ENCODE measurements at regions not wholly inside any gene's neighbourhood (a gene's known extent, or its start where the extent isn't known, plus 50 kb on each side); places are given as distances from the start of the nearest gene placed in this dataset.

DNA sequence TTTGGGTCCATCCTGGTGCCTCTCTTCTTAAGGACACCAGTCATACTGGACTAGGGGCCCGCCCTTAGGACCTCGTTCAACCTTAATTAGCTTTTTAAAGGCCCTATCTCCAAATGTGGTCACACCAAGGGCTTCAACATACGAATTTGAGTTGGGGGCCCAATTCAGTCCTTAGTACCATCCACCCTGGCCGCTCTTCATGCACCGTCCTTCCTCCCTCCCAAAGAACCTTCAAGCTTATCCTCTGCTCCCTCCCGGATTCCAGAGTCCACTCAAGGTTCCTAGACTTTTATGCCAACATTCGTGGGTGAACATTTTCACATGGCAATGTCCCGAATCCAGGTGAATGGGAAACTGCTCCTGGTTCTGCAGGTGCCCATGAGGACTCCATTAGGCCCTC is 201.3 kb upstream of the IGF1R start:
- no peak for DNase-seq (ENCODE audit: low read depth in 2 of 2)

DNA sequence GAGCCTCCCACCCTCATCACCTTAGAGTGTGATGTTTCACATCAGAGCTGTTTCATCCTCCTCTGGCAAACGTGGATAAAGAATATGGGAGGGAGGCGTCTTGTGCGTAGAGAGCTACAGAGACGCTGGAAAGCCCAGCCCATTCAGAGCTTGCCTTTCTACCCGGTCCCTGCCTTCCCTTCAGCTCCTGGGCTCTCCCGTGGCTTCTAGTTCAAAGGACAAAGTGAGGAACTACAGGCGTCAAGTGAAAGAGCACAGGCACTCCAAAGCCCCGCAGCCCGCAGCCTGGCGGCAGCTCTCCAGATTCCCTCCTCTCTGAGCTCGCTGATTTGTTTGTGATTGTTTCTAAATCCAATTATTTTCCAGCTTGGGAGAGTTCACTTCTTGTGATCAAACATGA is 197.1 kb upstream of the IGF1R start:
- no peak for DNase-seq (ENCODE audit: low read depth in 2 of 2)

DNA sequence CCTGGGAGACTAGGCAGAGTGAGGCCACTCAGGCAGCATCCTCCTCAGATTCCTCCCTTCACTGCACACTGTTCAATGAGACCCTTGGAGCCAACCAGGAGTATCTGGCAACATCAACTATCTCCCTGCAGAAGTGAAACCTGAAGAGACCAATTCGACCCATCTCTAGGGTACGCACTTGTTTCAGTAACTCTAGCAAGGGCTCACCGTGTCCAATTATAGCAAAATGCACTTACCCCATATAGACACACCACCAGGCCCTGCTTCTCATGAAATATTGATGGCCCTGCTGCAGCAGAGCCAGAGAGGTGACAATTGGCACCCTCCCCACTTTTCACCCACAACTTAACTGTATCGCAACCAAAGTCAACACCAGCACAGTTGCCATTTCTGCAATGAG is 196.1 kb upstream of the IGF1R start:
- no peak for DNase-seq (ENCODE audit: low read depth in 2 of 2)

DNA sequence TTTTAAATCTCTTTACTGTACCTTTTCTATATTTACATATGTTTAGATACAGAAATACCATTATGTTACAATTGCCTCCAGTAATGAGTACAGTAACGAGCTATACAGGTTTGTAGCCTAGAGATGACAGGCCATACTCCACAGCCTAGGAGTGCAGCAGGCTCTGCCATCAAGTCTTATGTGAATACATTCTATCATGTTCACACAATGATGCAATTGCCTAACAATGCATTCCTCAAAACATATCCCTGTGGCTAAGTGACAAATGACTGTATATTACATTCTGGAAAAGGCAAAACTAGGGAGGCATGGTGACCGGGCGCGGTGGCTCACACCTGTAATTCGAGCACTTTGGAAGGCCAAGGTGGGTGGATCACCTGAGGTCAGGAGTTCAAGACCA is 192.4 kb upstream of the IGF1R start:
- no peak for DNase-seq (ENCODE audit: low read depth in 2 of 2)

DNA sequence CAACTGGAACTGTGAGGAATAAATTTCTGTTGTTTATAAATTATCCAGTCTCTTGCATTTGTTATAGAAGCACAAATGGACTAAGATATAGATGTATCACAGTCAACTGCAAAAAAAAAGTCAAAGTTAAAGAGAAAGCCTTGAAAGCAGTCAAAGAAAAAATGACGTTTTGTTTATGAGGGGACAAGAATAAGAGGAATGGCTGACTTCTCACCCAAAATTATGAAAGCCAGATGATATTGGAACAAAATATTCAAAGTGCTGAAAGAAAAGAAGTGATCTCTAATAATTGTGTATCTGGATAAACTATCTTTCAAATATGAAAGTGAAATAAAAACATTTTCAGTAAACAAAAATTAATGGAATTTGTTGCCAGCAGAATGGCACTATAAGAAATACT is 171.8 kb upstream of the IGF1R start:
- DNase-seq (ENCODE audit: low read depth in 2 of 2): no peak

DNA sequence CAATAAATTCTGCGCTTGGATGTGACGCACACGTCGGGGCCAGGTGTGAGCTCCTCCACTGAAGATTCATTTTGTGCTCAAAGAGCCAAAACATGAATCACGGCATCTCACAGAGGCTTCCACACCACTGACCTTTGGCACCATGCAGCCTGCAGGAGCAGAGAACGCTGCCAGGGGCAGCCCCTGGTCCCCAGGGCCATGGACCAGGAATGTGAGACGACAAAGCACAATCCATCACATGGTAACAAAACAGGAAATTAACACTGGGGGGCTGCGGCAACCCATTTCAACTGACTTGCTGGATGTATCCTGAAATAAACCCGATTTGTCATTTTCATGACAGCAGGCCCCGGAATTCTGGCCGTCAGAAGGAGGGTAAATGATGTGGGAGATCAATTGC is 167.5 kb upstream of the IGF1R start:
- no peak for DNase-seq (ENCODE audit: low read depth in 2 of 2)

DNA sequence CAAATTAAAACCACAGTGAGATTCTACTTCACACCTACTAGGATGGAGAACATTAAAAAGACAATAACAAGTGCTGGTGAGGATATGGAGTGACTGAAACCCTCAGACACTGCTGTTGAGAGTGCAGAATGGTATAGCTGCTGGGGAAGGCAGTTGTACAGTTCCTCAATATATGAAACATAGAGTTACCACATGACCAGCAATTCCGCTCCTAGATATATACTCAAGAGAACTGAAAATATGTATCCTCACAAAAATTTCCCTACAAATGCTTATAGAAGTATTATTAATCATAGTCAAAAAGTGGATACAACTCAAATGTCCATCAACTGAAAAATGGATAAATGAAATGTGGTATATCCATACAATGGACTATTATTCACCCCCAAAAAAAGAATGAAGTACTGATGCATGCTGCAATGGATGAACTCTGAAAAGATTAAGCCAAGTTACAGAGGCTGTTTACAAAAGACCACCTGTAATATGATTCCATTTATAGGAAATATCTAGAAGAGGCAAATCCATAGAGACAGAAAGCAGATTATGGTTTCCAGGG is 164.7 kb upstream of the IGF1R start:
- DNase-seq (ENCODE audit: low read depth in 2 of 2): no peak

DNA sequence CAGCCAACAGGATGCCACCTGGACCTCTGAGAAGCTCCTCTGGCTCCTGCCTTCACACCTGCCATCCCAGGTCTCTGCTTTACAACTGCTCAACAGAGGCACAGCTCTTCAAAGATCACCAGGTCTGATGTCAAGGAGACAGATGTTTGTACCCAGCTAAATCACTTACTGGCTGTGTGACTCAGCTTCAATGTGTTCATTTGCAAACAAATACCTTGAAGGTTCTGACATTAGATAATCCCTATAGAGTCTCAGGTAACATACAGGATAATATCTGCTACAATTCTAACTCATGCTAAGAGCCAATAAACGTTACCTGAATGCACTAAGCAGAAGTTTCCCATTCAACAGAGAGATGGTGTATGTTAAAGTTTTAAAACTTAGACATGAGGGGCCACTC is 163.4 kb upstream of the IGF1R start:
- no peak for DNase-seq (ENCODE audit: low read depth in 2 of 2)

DNA sequence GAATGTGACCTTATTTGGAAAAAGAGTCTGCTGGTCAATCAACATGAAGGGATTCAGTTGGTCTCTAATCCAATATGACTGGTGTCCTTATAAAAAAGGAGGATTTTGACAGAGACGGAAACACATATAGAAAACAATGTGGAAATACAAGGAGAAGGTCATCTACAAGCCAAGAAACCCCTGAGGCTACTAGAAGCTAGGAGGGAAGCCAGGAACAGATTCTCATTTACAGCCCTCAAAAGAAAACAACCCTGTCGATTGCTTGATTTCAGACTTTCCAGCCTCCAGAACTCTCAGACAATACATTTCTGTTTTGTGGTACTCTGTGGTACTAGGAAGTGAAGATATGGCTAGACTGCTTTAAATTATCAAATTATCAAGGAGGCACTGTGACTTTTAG is 162.9 kb upstream of the IGF1R start:
- DNase-seq (ENCODE audit: low read depth in 2 of 2): no peak

DNA sequence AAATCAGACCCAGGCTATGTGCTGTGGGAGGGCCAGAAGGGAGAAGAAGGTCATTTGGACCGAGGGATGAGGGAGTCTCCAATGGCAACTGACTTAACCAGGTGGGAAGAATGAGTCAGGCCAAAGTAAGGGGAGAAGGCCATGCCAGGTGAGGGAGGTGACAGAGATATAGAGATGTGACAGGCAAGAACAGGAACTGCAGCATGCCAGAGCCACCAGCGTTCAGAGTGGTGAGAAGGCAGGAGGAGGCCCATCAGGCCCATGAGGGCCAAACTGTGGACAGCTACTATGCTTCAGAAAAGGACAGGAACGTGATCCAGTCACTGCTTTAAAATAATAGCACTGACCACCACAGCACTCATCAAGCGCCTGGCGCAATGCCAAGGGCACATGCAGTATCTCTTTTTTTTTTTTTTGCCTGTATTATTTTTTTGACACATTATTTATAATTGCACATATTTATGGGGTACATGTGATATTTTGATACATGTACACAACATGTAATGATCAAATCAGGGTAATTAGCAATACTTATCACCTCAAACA is 154.3 kb upstream of the IGF1R start:
- no peak for DNase-seq (ENCODE audit: low read depth in 2 of 2)

DNA sequence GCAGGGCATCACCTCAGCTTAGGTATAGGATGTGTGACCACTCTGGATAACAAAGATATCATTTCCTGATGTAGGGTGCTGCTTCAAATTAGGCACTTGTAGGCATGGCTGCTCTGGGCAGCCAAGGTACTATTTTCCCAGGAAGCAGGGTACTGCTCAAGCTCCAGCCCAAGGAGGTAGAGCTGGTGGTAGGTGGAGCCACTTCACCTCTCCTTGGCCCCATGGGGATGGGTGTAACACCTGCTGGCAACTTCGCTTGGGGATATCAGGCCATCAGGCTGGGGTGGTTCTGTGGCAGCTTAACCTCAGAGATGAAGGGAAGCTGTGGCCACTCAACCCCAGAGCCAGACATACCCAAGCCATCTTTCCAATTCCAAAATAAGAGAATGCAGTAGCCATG is 147.1 kb upstream of the IGF1R start:
- DNase-seq (ENCODE audit: low read depth in 2 of 2): no peak

DNA sequence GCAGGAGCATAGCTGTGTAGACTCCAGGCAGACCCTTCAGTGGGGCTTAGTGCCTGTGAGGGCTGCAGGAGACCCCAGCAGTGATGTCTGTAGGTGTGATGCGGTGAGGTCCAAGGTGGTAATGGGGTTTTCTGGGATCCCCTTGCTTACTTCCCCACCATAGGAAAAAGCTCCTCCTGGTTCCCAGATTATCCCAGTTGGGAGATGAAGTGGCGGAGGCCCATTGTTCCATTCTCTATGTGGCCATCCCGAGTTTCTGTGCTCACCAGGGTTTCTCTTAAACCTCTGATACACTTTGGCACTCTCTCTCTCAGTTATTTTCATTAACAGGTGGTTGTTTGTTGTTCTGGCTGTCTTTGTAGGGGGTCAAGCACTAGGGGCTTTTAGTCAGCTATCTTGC is 146.7 kb upstream of the IGF1R start:
- no peak for DNase-seq (ENCODE audit: low read depth in 2 of 2)

DNA sequence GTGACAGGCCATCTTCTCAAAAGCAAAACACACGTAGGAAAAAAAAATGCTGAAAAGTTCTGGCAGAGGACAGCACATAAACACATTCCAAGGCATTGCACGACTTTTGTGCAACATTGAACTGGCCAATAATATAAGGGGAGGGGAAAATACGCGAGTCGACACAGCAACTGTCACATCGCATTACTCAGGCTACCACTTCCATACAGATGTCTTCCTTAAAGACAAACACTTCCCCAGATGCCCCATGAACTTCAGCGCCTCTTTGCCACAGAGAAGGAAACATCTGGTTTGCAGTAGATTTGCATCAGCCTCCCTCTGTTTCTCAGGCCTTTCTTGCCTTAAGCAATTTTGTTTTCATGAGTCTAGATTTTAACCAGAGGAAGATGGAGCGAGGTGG is 144.4 kb upstream of the IGF1R start:
- DNase-seq (ENCODE audit: low read depth in 2 of 2): no peak

DNA sequence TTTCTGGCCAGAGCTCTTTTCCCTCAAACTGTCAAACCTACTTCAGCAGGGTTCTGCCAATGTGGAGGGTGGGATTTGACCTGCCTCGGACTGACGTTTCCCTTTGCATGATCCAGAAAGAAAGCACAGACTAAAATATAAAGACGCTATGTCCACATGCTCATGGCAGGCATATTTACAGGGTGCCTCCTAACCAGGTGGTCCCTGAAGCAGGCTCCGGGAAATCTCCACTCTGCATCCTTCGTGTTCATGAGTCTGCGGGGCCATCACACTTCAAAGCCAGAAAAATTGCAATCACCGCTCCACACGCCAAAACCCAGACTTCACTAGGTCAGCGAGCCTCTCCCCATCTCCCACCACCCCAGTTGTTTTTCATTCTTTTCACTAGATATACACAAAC is 143.3 kb upstream of the IGF1R start:
- no peak for DNase-seq (ENCODE audit: low read depth in 2 of 2)

DNA sequence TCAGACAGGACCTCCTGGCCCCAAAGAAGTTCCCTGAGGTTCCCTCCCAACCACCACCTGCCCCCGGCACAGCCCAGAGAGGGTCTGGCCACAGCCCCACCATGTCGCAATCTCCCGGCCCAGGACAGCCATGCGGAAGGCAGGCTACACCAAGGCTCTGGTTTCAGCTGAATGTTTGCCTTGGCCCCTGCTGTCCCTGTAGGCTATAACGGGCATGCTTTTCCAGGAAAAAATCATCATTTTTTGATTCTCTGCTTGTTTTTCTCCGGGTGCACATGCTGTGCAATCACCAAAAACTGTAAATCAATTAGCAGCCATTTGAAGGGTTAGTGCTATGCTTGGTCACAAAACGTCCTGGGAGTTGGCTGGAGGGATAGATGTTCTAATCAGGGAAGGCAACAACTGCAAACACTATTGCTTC is 142.7 kb upstream of the IGF1R start:
- no peak for DNase-seq (ENCODE audit: low read depth in 2 of 2)

DNA sequence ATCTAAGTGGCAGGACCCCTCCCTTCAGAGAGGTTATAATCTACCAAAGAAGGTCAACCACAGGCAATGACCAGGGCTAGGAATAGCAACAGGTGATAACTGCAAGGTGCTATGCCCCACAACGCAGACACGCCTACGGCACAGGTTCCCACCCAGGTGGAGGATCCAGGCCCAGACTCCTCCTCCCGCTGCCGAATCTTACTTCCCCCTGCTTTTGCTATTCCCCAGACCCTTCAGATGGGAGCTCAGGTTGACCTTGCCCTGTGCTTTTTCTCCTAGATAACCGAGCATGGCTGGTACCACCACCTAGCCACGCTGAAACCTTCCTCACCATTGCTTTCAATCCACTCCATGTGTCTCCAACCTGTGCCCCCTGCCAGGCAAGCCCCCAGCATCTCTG is 142.2 kb upstream of the IGF1R start:
- no peak for DNase-seq (ENCODE audit: low read depth in 2 of 2)

DNA sequence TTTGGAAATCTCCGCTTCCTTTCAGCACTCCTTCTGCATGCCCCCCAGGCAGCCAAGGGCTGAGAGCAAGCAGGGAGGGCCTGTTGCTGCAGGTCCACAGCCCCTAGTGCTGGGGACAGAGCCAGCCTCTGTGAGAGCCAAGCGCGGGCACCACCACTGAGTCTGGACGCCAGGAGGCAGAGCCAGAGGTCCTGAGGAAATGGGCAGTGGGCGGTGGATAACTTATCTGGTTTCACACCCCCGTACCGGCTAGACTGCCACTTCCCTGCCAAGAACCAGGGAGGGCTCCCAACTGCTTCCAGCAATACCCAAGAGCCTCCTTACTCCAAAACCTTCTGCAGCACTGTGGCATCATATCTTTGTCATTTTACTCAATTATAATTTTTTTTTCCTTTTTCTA is 141.6 kb upstream of the IGF1R start:
- DNase-seq (ENCODE audit: low read depth in 2 of 2): no peak

DNA sequence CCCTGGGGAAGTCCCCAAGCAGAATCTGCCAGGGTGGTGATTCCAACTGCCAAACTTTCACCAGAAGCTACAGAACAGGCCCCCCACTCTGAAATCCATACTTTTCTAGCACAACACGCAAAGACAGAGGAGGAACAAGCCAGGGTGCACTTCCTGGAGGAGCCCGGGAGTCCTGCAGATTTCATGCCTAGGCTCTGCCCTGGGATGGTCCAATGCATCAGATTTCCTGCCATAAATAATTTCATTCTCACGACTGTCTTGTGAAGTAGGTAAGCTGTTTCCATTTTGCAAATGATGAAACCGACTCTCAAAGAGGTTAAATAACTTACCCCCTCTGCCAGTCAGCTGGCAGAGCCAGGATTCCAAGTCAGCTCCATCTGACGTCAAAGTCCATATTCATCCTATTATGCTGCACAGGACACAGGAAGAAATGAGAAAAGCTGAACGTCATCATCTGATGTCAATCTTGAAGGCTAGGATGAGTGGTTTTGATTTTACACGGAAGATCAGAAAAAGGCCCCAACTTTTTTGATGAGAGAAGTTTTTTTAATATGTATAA is 134.8 kb upstream of the IGF1R start:
- DNase-seq (ENCODE audit: low read depth in 2 of 2): no peak

DNA sequence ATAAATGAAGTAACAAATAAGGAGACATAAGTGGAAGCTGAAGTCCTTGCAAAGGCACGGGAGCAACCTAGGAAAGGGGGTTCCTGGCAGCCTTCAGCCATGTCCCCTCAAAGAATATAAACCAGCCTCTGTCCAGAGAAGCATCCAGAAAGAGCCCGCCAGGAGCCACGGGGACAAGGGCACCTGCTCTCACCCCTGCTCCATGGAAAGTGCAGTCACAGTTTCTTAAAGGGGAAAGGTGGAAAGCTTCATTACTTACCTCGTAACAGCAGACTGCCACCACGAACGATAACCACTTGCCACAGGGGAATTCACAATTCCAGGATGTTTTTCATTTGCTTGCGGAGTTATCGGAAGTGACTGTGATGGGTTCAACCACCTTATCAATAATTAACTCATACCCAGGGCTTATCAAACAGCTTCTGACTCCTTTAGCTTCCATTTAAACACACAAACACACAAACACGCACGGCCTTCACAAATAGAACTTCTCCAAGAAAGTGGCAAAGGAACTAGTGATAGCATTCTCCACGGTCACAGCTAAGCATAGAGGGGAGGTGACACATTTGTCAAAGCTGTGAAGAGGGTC is 134.2 kb upstream of the IGF1R start:
- DNase-seq (ENCODE audit: low read depth in 2 of 2): no peak

DNA sequence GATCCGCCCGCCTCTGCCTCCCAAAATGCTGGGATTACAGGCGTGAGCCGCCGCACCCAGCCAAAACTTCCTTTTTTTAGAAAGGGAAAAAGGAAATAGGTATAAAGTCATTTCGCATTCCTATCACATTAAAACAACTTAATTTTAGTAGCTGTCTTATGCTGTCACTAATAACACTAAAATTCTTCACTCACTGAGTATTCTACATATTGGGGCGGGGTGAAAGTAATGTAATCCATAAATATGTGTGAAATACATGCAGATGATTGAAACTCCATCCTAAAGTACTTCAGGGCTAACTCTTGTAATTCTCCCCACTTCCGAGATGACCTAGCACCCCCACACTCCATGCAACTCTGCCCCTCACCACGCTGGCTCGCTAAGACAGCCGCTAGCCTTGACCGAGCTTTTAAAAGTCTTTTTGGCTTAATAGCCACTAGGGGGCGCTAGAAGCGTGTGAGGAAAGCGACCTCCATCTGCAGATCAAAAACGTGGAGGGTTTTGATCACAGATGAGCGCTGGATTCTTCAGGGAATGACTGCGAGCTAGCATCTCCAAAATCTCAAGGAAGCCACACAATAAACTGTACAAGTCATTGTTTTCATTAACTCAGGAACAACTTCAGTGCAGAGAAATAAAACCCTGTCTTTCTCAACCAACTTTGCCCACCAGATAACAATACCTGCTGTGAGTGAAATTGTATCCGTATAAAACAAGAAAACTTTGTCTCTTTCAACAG is 129.3 kb upstream of the IGF1R start:
- DNase-seq (ENCODE audit: low read depth in 2 of 2): peak; percentile 3 to 24

DNA sequence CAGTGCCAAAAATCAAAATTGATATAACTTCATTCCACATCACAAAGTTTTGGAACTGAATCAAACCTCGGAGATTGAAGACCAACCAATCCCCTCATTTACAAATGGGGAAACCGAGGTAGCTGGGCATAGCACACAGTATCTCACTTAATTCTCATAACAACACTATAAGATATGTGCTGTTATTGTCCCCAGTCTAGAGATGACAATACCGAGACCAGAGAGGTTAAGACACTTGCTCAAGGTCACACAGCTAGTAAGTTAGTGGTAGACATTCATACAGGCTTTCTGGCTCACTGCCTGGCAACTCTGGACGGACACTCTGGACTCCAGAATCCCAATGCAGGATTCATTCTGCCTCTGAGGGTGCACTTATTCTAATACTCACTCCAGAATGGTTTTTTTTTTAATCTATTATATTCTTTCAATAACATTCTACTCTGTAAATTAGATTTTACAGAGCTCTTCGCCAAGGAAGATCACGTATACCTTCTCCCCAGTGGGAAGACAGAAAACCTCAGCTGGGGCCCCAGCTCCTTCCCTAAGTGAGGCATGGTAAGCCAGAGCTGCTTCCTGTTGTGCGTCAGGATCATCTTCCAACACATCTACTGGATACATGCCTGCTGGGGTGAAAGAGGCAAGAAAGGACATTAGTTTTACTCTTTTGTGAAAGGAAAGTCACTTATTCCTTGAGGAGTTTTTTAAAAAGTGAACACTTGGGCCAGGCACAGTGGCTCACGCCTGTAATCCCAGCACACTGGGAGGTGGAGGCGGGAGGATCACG is 128.4 kb upstream of the IGF1R start:
- DNase-seq (ENCODE audit: low read depth in 2 of 2): no peak

DNA sequence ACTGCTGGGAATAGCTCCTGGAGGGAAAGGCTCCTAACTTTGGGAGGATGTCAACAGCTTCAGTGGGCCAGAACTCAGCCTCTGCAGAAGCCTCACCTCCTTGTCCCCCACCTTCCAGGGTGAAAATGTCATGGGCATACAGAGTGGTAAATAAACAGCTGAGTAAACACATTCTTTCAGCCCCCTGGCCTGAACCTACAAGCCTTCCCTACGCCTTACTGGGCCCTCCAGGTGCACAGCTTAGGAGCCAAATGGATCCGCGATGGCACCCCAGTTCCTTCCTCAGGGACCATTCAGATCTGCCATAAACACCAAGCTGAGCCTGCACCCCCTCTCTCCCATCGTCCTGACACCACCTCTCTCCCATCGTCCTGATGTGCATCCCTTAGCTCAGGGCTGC is 126.2 kb upstream of the IGF1R start:
- DNase-seq (ENCODE audit: low read depth in 2 of 2): no peak
